HCT116 (cell line): ENCODE measurements at regions not wholly inside any gene's neighbourhood (a gene's known extent, or its start where the extent isn't known, plus 50 kb on each side); places are given as distances from the start of the nearest gene placed in this dataset.

ENCODE experiments used
- ATAC-seq: fragments of 200-7000 bp; cut with Tn5 transposase; 2 replicates; pipeline ENCODE4 v1.9.1; 2020; ENCODE audit warnings: mild to moderate bottlenecking, moderate library complexity
- BruUV-seq: library from RNA; stranded (reverse); fragments of 400-500 nt; replicated peaks from 2 replicates; lab custom pipeline; 2021; lab: Mats Ljungman, UMichigan
- CTCF ChIA-PET: fragments of 300-600 bp; sonication (Branson Sonifier 250); formaldehyde crosslinking; loops from one replicate; lab custom pipeline; 2021; ENCODE audit warnings: antibody characterized with exemption; lab: Charles Lee
- POLR2A ChIA-PET: fragments of 300-600, 350-600 bp; sonication (Branson Sonifier 250); formaldehyde crosslinking; loops from one replicate; lab custom pipeline; 2021; ENCODE audit warnings: antibody characterized with exemption; lab: Charles Lee
- RAD21 ChIA-PET, 2 experiments: fragments of 300-600 bp; sonication (Branson Sonifier 250); formaldehyde crosslinking; loops; one replicate each; lab custom pipeline; 2023; ENCODE audit warnings: low total read pairs in 2 of 2; ENCODE audit not compliant: uncharacterized antibody in 2 of 2, unreplicated experiment in 2 of 2, low non-redundant PET in 1 of 2; lab: Charles Lee
- DNase-seq: peaks from one replicate; pipeline ENCODE4 v3.0.0-alpha.2; 2010; ENCODE audit warnings: low read depth, low spot score
- H2AFZ ChIP-seq: fragments of 200-600 bp; shearing (Covaris generic), sonication (generic); 2 replicates; pipeline ENCODE4 v1.6.1; 2017; ENCODE audit warnings: low read depth, mixed run types, mixed read lengths, antibody characterized with exemption, low read length; ENCODE audit not compliant: poor library complexity, severe bottlenecking
- H3K27ac ChIP-seq: 2 replicates; pipeline ENCODE4 v1.5.1; 2012; ENCODE audit warnings: low read depth, low read length
- H3K27me3 ChIP-seq: fragments of 200-600 bp; sonication (generic); 2 replicates; pipeline ENCODE4 v1.6.1; 2016; ENCODE audit warnings: mixed run types, low read length, mixed read lengths; ENCODE audit not compliant: insufficient read depth
- H3K36me3 ChIP-seq, 2 experiments: fragments of 200-500 bp in 1 of 2; fragments of 200-600 bp in 1 of 2; sonication (Bioruptor generic) in 1 of 2; sonication (generic) in 1 of 2; 2 replicates each; pipeline versions ENCODE4 v1.5.1 to v1.6.1; 2014 to 2016; ENCODE audit warnings: low read length in 2 of 2, inconsistent platforms in 1 of 2, mixed read lengths in 1 of 2, mixed run types in 1 of 2; ENCODE audit not compliant: insufficient read depth in 2 of 2, control insufficient read depth in 1 of 2
- H3K4me1 ChIP-seq, 2 experiments: fragments of 200-600 bp in 1 of 2; sonication (generic) in 1 of 2; 2 replicates each; pipeline versions ENCODE4 v1.5.1 to v1.6.1; 2012 to 2017; ENCODE audit warnings: low read length in 2 of 2, inconsistent platforms in 1 of 2, mild to moderate bottlenecking in 1 of 2, mixed read lengths in 1 of 2, mixed run types in 1 of 2, moderate library complexity in 1 of 2; ENCODE audit not compliant: insufficient read depth in 2 of 2, control insufficient read depth in 1 of 2
- H3K4me2 ChIP-seq: fragments of 200-600 bp; sonication (generic); 2 replicates; pipeline ENCODE4 v1.6.1; 2017; ENCODE audit warnings: mixed run types, low read length, mixed read lengths
- H3K4me3 ChIP-seq, 2 experiments: fragments of 200-600 bp in 1 of 2; sonication (generic) in 1 of 2; replicated peaks in 1 of 2; 2 replicates each; pipeline ENCODE4 v1.5.1; 2011 to 2016; ENCODE audit warnings: low read length in 2 of 2, control low read depth in 1 of 2, low read depth in 1 of 2, mild to moderate bottlenecking in 1 of 2, mixed read lengths in 1 of 2, mixed run types in 1 of 2
- H3K79me2 ChIP-seq: fragments of 200-600 bp; sonication (generic); 2 replicates; pipeline ENCODE4 v1.6.1; 2017; ENCODE audit warnings: mild to moderate bottlenecking, mixed run types, low read length, moderate library complexity, mixed read lengths; ENCODE audit not compliant: insufficient read depth
- H3K9ac ChIP-seq: fragments of 200-600 bp; sonication (generic); 2 replicates; pipeline ENCODE4 v1.6.1; 2016; ENCODE audit warnings: low read length, mixed read lengths
- H3K9me2 ChIP-seq: fragments of 200-600 bp; sonication (generic), shearing (Covaris generic); 2 replicates; pipeline ENCODE4 v1.6.1; 2017; ENCODE audit warnings: mixed run types, mild to moderate bottlenecking, moderate library complexity; ENCODE audit not compliant: insufficient read depth
- H3K9me3 ChIP-seq, 2 experiments: fragments of 200-500 bp in 1 of 2; fragments of 200-600 bp in 1 of 2; sonication (Bioruptor generic) in 1 of 2; sonication (generic) in 1 of 2; 2 replicates each; pipeline ENCODE4 v1.6.1; 2014 to 2017; ENCODE audit warnings: low read length in 2 of 2, mixed read lengths in 2 of 2, inconsistent platforms in 1 of 2, low read depth in 1 of 2, mild to moderate bottlenecking in 1 of 2, mixed run types in 1 of 2, moderate library complexity in 1 of 2; ENCODE audit not compliant: control insufficient read depth in 1 of 2, insufficient read depth in 1 of 2
- H4K20me1 ChIP-seq: fragments of 200-600 bp; sonication (generic), shearing (Covaris generic); 2 replicates; pipeline ENCODE4 v1.6.1; 2017; ENCODE audit warnings: mixed run types, mild to moderate bottlenecking, moderate library complexity; ENCODE audit not compliant: insufficient read depth
- ATF3 ChIP-seq: IDR thresholded peaks from 2 replicates; pipeline ENCODE4 v1.6.1; 2012
- CTCF ChIP-seq, 3 experiments: fragments of 200-600 bp in 1 of 3; sonication (generic) in 1 of 3; IDR thresholded peaks in 2 of 3; conservative IDR thresholded peaks in 1 of 3; 2 replicates each; pipeline ENCODE4 v1.5.1; 2012 to 2017; ENCODE audit warnings: low read depth in 2 of 3, low read length in 2 of 3, antibody characterized with exemption in 1 of 3, borderline replicate concordance in 1 of 3, control low read depth in 1 of 3, mild to moderate bottlenecking in 1 of 3, mixed read lengths in 1 of 3, mixed run types in 1 of 3, moderate library complexity in 1 of 3; ENCODE audit not compliant: insufficient read depth in 1 of 3
- EGR1 ChIP-seq: IDR thresholded peaks from 2 replicates; pipeline ENCODE4 v1.6.1; 2012; ENCODE audit warnings: low read depth
- EZH2 ChIP-seq: fragments of 200-600 bp; sonication (generic); IDR thresholded peaks from 2 replicates; pipeline ENCODE4 v1.6.1; 2017; ENCODE audit warnings: antibody characterized with exemption, mixed run types
- EZH2phosphoT487 ChIP-seq: fragments of 200-600 bp; IDR thresholded peaks from 2 replicates; pipeline ENCODE4 v1.6.1; 2018; ENCODE audit warnings: antibody characterized with exemption, borderline replicate concordance
- MAX ChIP-seq: IDR thresholded peaks from 2 replicates; pipeline ENCODE4 v1.6.1; 2012
- SP1 ChIP-seq: IDR thresholded peaks from 2 replicates; pipeline ENCODE4 v1.6.1; 2012; ENCODE audit warnings: low read depth
- SRF ChIP-seq: IDR thresholded peaks from 2 replicates; pipeline ENCODE4 v1.6.1; 2012; ENCODE audit warnings: low read depth
- YY1 ChIP-seq: IDR thresholded peaks from 2 replicates; pipeline ENCODE4 v1.6.1; 2011; ENCODE audit warnings: low read length, low read depth, moderate library complexity, mild to moderate bottlenecking; ENCODE audit not compliant: insufficient replicate concordance; ENCODE audit errors: extremely low read depth
- ZFX ChIP-seq: fragments of 450-650 bp; IDR thresholded peaks from 2 replicates; pipeline ENCODE4 v1.6.1; 2017
- ZNF274 ChIP-seq: fragments of 200-500 bp; sonication (Bioruptor generic); IDR thresholded peaks from 2 replicates; pipeline ENCODE4 v1.6.1; 2014; ENCODE audit warnings: mild to moderate bottlenecking, low read depth, low read length, inconsistent platforms
- intact Hi-C: fragments of 100-400 bp; cut with micrococcal nuclease; formaldehyde crosslinking; loops from 2 replicates; pipeline ENCODE4 v1.10.0; 2022

GRCh38 chr4:164485136-164485535, 268.8 kb upstream of the SMIM31 start:
- ATAC-seq (no peak), DNase-seq (no peak)
- intact Hi-C loops: no loop called here
- H3K9ac ChIP-seq: no peak overlapping the region
- BruUV-seq: no TSS peak
- no peaks in the 10 kb centered on the region for H4K20me1 ChIP-seq
- H3K9me3 ChIP-seq: no peaks in the 10 kb centered on the region
- H3K36me3 ChIP-seq: no peaks in the 10 kb centered on the region
- H3K4me1 ChIP-seq: no peaks in the 10 kb centered on the region
- no peaks in the 10 kb centered on the region for H3K9me2 ChIP-seq
- TF ChIP-seq EZH2: no peak
- no peak for TF ChIP-seq EZH2phosphoT487
- TF ChIP-seq ZNF274: no peak
- TF ChIP-seq ZFX: no peak
- no peak for TF ChIP-seq SP1
- TF ChIP-seq, all 23 proteins: peak for 0
- H3K27me3 ChIP-seq: no peaks in the 10 kb centered on the region
- ChIA-PET RAD21 (no interaction called here), POLR2A (no interaction called here), CTCF (no interaction called here)
- no peak overlapping the region for H2AFZ ChIP-seq
- no peak overlapping the region for H3K27ac ChIP-seq
- H3K4me2 ChIP-seq: no peak overlapping the region
- no peaks in the 10 kb centered on the region for H3K79me2 ChIP-seq
- H3K4me3 ChIP-seq: no peak overlapping the region

- no peaks in the 10 kb centered on the region for H3K9me2 ChIP-seq
- POLR2A ChIA-PET: no interaction called here
- no peak overlapping the region for H3K27ac ChIP-seq
- RAD21 ChIA-PET: no interaction called here
- intact Hi-C loops: no loop called here
- BruUV-seq: no TSS peak
- H3K4me3 ChIP-seq: no peak overlapping the region
- CTCF ChIA-PET: no interaction called here
- H3K79me2 ChIP-seq: no peaks in the 10 kb centered on the region
- no peaks in the 10 kb centered on the region for H3K27me3 ChIP-seq
- H3K36me3 ChIP-seq: no peaks in the 10 kb centered on the region
- H3K4me1 ChIP-seq: no peaks in the 10 kb centered on the region
- no peaks in the 10 kb centered on the region for H3K9me3 ChIP-seq
- H2AFZ ChIP-seq: no peak overlapping the region
- TF ChIP-seq CTCF (IDR thresholded peaks at IDR 0.05 in 2 of 3, conservative IDR thresholded peaks at IDR 0.05 in 1 of 3; ENCODE audit: borderline replicate concordance in 1 of 3, insufficient read depth in 1 of 3, low read depth in 2 of 3, low read length in 2 of 3) (no peak), MAX (no peak), YY1 (no peak), SRF (no peak), ATF3 (no peak), EGR1 (no peak)
- TF ChIP-seq, all 23 proteins: peak for 0
- DNase-seq: no peak
- Histone ChIP-seq H3K4me2 (no peak overlapping the region), H3K9ac (no peak overlapping the region), H4K20me1 (no peaks in the 10 kb centered on the region)
- ATAC-seq: no peak
Measured at GRCh38 chr4:164488114-164488513, 265.8 kb upstream of the SMIM31 start.
